Neural progenitor cell (in vitro differentiated cells): ENCODE measurements at regions not wholly inside any gene's neighbourhood (a gene's known extent, or its start where the extent isn't known, plus 50 kb on each side); places are given as distances from the start of the nearest gene placed in this dataset.

ENCODE experiments used
- DNase-seq: peaks from one replicate; pipeline ENCODE4 v3.0.0-alpha.2; 2016; ENCODE audit warnings: low spot score
- H2AFZ ChIP-seq: fragments of 200-600 bp; sonication (generic); replicated peaks from 2 replicates; pipeline ENCODE4 v1.6.1; 2016; ENCODE audit warnings: antibody characterized with exemption
- H3F3A ChIP-seq: fragments of 200-600 bp; sonication (generic); 2 replicates; pipeline ENCODE4 v1.6.1; 2016; ENCODE audit warnings: antibody characterized with exemption, low read depth
- H3K27ac ChIP-seq: fragments of 200-600 bp; sonication (generic); 2 replicates; pipeline ENCODE4 v1.5.1; 2016; ENCODE audit warnings: mild to moderate bottlenecking
- H3K27me3 ChIP-seq: fragments of 200-600 bp; sonication (generic); 2 replicates; pipeline ENCODE4 v1.6.1; 2016; ENCODE audit warnings: mild to moderate bottlenecking, moderate library complexity
- H3K36me3 ChIP-seq: fragments of 200-600 bp; sonication (generic); 2 replicates; pipeline ENCODE4 v1.5.1; 2016
- H3K4me1 ChIP-seq: fragments of 200-600 bp; sonication (generic); 2 replicates; pipeline ENCODE4 v1.6.1; 2016; ENCODE audit warnings: mixed run types
- H3K4me2 ChIP-seq: fragments of 200-600 bp; sonication (generic); 2 replicates; pipeline ENCODE4 v1.6.1; 2016
- H3K4me3 ChIP-seq: fragments of 200-600 bp; sonication (generic); 2 replicates; pipeline ENCODE4 v1.5.1; 2016
- H3K79me2 ChIP-seq: fragments of 200-600 bp; sonication (generic); 2 replicates; pipeline ENCODE4 v1.6.1; 2016; ENCODE audit warnings: low read depth
- H3K9ac ChIP-seq: fragments of 200-600 bp; sonication (generic); 2 replicates; pipeline ENCODE4 v1.6.1; 2016
- H3K9me3 ChIP-seq: fragments of 200-600 bp; sonication (generic); 2 replicates; pipeline ENCODE4 v1.5.1; 2016; ENCODE audit warnings: low read depth
- H4K20me1 ChIP-seq: fragments of 200-600 bp; sonication (generic); 2 replicates; pipeline ENCODE4 v1.6.1; 2016; ENCODE audit warnings: low read depth
- H3K27ac Mint-ChIP-seq: 3 replicates; pipeline ENCODE4 v1.8.0; 2021; ENCODE audit warnings: mixed read lengths
- H3K27me3 Mint-ChIP-seq: 2 replicates; pipeline ENCODE4 v1.8.0; 2022; ENCODE audit warnings: low read depth, mild to moderate bottlenecking, inconsistent platforms, moderate library complexity, mixed read lengths; ENCODE audit not compliant: insufficient read depth
- H3K36me3 Mint-ChIP-seq: 3 replicates; pipeline ENCODE4 v1.8.0; 2021; ENCODE audit warnings: mixed read lengths
- H3K4me1 Mint-ChIP-seq: 3 replicates; pipeline ENCODE4 v1.8.0; 2021; ENCODE audit warnings: mixed read lengths
- H3K4me3 Mint-ChIP-seq: 3 replicates; pipeline ENCODE4 v1.8.0; 2021; ENCODE audit warnings: mild to moderate bottlenecking, moderate library complexity, mixed read lengths
- H3K9me3 Mint-ChIP-seq: 3 replicates; pipeline ENCODE4 v1.8.0; 2020; ENCODE audit warnings: mixed read lengths
- EZH2 ChIP-seq: fragments of 200-600 bp; sonication (generic); IDR thresholded peaks from 2 replicates; pipeline ENCODE4 v1.6.1; 2017; ENCODE audit warnings: antibody characterized with exemption, mild to moderate bottlenecking, moderate library complexity
- EZH2phosphoT487 ChIP-seq: fragments of 200-600 bp; sonication (generic); IDR thresholded peaks from 2 replicates; pipeline ENCODE4 v1.6.1; 2017; ENCODE audit warnings: antibody characterized with exemption
- TF ChIP-seq, protein P1 (sequence below): fragments of 200-600 bp; sonication (generic); IDR thresholded peaks from 2 replicates; pipeline ENCODE4 v1.5.1; 2017; ENCODE audit warnings: antibody characterized with exemption, mild to moderate bottlenecking

DNA sequence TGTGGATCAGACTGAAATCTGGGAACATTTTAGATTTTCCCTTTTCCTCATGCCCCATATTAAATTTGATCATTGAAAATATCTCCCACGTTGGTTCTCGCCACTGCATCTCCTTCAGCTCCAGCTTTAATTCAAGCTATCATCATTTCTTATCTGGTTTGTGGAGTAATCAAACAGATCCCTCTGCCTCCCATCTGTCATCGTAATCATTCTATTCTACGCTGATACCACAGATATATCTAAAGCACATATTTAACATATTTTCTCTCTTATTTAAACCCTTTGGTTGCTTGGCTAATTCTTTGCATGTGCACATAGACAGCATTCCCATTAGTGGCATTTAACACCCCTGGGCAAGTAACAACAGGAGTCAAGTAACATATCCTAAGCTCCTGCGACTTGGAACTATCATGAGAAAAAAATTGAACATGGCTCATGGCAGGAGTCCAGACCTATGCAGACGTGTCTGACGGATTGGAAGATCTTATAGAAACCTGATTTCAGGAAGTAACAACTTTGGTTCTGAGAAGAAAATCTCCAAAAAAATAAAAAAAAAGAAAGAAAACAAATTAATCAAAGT lies 158.8 kb upstream of the KYNU start:
- Histone ChIP-seq H3K36me3 (no peaks in the 10 kb centered on the region), H3K4me2 (no peak overlapping the region), H3K9me3 (no peaks in the 10 kb centered on the region), H3K9ac (no peak overlapping the region), H2AFZ (no peak overlapping the region), H3K27ac (no peak overlapping the region), H3K4me1 (peaks cover 14% of the 10 kb centered on the region), H3K79me2 (no peaks in the 10 kb centered on the region), H4K20me1 (no peaks in the 10 kb centered on the region), H3K27me3 (no peaks in the 10 kb centered on the region), H3F3A (no peaks in the 10 kb centered on the region), H3K4me3 (no peak overlapping the region)
- H3K9me3 Mint-ChIP-seq, result no peaks in the 10 kb centered on the region
- no peak overlapping the region for H3K4me3 Mint-ChIP-seq
- no peak for DNase-seq
- H3K36me3 Mint-ChIP-seq, result no peaks in the 10 kb centered on the region
- no peaks in the 10 kb centered on the region for H3K27me3 Mint-ChIP-seq
- peaks cover 19% of the 10 kb centered on the region for H3K4me1 Mint-ChIP-seq
- no peak overlapping the region for H3K27ac Mint-ChIP-seq
- TF ChIP-seq, protein P1, sequence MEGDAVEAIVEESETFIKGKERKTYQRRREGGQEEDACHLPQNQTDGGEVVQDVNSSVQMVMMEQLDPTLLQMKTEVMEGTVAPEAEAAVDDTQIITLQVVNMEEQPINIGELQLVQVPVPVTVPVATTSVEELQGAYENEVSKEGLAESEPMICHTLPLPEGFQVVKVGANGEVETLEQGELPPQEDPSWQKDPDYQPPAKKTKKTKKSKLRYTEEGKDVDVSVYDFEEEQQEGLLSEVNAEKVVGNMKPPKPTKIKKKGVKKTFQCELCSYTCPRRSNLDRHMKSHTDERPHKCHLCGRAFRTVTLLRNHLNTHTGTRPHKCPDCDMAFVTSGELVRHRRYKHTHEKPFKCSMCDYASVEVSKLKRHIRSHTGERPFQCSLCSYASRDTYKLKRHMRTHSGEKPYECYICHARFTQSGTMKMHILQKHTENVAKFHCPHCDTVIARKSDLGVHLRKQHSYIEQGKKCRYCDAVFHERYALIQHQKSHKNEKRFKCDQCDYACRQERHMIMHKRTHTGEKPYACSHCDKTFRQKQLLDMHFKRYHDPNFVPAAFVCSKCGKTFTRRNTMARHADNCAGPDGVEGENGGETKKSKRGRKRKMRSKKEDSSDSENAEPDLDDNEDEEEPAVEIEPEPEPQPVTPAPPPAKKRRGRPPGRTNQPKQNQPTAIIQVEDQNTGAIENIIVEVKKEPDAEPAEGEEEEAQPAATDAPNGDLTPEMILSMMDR, result no peak
- TF ChIP-seq EZH2, result no peak
- no peak for TF ChIP-seq EZH2phosphoT487

DNA sequence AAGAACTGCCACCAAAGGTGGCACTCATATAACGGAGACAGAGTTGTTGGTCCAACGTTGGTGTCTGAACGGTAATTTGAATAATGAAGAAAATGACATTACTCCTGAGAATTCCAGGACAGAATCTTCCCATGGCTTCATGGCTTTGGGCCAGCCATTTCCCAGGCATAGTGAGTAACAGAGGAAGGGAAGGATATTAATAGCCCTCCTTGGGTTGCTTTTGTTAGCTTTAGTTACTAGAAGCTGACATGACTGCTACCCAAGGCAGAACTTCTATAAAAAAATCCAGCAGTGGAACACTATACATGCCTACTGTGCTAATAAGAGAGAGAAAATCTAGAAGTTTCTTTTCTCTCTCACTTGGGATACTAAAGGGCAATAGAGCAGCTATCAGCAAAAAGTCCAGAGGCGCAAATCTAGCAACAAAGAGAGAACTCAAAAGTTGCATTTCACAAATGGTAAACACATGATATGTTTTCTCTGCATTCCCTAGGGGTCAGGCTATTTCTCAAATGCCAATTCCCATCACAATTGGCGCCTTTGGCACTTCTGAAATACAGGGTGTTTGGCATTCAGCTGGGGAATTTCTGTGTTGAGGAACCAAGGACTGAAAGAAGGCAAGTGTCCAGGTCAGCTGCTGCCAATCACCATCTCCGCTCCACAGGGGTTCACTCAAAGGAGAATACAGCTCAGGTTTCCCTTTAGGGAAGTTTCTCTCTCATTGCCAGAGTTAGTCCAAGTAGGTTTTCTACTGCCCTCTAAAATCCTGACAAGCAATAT lies 160.8 kb upstream of the KYNU start:
- Histone ChIP-seq H3F3A (no peaks in the 10 kb centered on the region), H3K9me3 (no peaks in the 10 kb centered on the region), H3K36me3 (no peaks in the 10 kb centered on the region), H3K79me2 (no peaks in the 10 kb centered on the region), H3K9ac (no peak overlapping the region), H4K20me1 (no peaks in the 10 kb centered on the region), H3K4me2 (peak overlapping the region; percentile 47), H2AFZ (no peak overlapping the region), H3K27me3 (no peaks in the 10 kb centered on the region), H3K4me3 (no peak overlapping the region), H3K27ac (no peak overlapping the region), H3K4me1 (peaks cover 14% of the 10 kb centered on the region)
- no peaks in the 10 kb centered on the region for H3K36me3 Mint-ChIP-seq
- peak overlapping the region; percentile 19 for H3K27ac Mint-ChIP-seq
- H3K4me1 Mint-ChIP-seq, result peaks cover 17% of the 10 kb centered on the region
- H3K27me3 Mint-ChIP-seq, result no peaks in the 10 kb centered on the region
- peaks cover 4% of the 10 kb centered on the region for H3K9me3 Mint-ChIP-seq
- peak; percentile 73 for DNase-seq
- TF ChIP-seq, protein P1, result no peak
- TF ChIP-seq EZH2 (no peak), EZH2phosphoT487 (no peak)
- H3K4me3 Mint-ChIP-seq, result no peak overlapping the region

DNA sequence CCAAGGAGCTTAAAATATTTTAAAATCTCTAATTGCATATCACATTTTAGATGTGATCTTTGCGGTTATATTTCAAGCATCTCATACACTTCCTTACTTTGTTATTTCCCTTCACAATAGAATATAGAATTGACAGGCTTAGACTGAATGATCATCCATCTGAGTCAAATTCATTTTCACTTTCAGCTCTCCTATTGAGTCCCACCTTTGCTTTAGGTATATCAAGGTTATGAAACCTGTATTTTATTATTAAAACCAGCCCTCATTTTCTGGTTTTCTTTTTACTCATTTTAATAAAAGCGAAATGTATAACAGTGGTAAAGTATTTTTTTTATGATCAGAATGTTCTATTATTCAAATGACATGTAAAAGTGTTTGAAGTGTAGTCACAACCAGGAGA lies 162.9 kb upstream of the KYNU start:
- no peaks in the 10 kb centered on the region for H3K79me2 ChIP-seq
- peaks cover 4% of the 10 kb centered on the region for H3K9me3 Mint-ChIP-seq
- no peak overlapping the region for H3K27ac Mint-ChIP-seq
- TF ChIP-seq, protein P1, result no peak
- TF ChIP-seq EZH2, result no peak
- TF ChIP-seq EZH2phosphoT487, result no peak
- no peaks in the 10 kb centered on the region for H3K9me3 ChIP-seq
- H2AFZ ChIP-seq, result no peak overlapping the region
- no peak overlapping the region for H3K4me3 ChIP-seq
- H3K9ac ChIP-seq, result no peak overlapping the region
- no peaks in the 10 kb centered on the region for H4K20me1 ChIP-seq
- peaks cover 14% of the 10 kb centered on the region for H3K4me1 Mint-ChIP-seq
- H3K27me3 ChIP-seq, result no peaks in the 10 kb centered on the region
- no peak overlapping the region for H3K4me3 Mint-ChIP-seq
- DNase-seq, result no peak
- no peaks in the 10 kb centered on the region for H3K36me3 Mint-ChIP-seq
- H3K4me1 ChIP-seq, result peaks cover 14% of the 10 kb centered on the region
- H3K36me3 ChIP-seq, result no peaks in the 10 kb centered on the region
- no peak overlapping the region for H3K27ac ChIP-seq
- no peaks in the 10 kb centered on the region for H3K27me3 Mint-ChIP-seq
- H3K4me2 ChIP-seq, result no peak overlapping the region
- no peaks in the 10 kb centered on the region for H3F3A ChIP-seq
